Stimulated activated CD4-positive, alpha-beta T cell treated with anti-CD3 and anti-CD28 coated beads, Interleukin-4, amount 100 ng/mL, for 1 hour (primary cell): ENCODE measurements at regions not wholly inside any gene's neighbourhood (a gene's known extent, or its start where the extent isn't known, plus 50 kb on each side); places are given as distances from the start of the nearest gene placed in this dataset.

Source experiments
- DNase-seq: peaks from one replicate; pipeline ENCODE4 v3.0.0-alpha.2; 2020

DNA sequence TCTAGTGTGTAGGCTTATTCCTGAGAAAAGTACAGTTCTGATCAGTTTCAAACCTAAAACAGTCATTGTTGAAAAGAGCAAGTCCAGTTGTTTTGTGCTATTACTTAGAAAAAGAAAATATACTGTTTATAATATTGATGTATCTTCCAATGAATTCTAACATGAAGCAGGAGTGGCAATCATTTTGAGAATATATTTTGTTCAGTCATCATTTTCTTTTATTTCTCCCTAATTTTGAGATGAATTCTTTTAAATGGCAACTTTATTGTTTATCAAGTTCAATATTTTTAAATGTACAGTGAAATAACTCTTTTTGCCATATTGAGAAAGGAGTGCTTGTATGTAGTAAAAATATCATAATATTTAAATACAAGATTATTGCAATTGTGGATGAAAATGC is 862.2 kb upstream of the MDGA2 start:
- no peak for DNase-seq

- no peak for DNase-seq
Observed at GRCh38 chr14:48536318-48536717, 860.9 kb upstream of the MDGA2 start.

DNA sequence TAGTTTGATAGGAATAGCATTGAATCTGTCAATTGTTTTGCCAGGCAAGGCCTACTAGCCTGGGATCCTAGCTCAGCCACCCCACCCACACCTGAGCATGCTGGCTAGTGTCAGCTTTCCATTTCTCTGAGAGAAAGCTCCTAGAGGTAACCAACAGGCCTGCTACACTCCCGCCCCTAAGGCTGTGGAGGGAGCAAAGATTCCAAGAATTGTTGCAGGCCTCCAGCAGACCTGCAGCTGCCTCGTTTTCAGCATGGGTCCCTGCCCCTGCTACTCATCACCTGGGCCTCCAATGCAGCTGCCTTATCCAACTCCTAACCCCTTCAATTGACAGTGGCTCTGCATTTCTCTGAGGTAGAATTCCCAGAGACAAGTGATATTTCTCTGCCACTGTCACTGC is 852.4 kb upstream of the MDGA2 start:
- DNase-seq: no peak

- no peak for DNase-seq
Observed at GRCh38 chr14:48526307-48526706, 850.9 kb upstream of the MDGA2 start.

- no peak for DNase-seq
Observed at GRCh38 chr14:48504921-48505320, 829.5 kb upstream of the MDGA2 start.

- no peak for DNase-seq
Observed at GRCh38 chr14:48490756-48491155, 815.4 kb upstream of the MDGA2 start.

DNA sequence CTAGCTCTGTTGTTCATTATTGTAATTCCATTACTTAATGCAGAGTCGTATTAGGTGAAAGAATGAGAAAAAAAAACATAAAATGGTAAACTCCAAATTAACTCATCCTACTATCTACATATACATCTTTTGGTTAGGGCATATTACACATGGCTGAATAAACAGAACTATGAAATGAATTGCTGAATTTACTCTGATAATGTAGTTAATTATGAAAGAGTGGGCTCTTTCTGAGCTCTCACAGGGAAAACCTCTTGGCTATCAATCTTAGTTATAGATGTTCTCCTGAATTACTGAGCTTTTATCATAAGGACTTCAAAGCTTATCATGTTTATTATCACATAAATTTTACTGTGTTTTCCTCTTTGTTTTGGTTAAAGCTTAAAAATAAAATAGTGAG is 798.5 kb upstream of the MDGA2 start:
- no peak for DNase-seq

GRCh38 chr14:48456051-48456450 is 780.6 kb upstream of the MDGA2 start:
- no peak for DNase-seq

GRCh38 chr14:48454887-48455286 is 779.5 kb upstream of the MDGA2 start:
- DNase-seq: no peak

DNA sequence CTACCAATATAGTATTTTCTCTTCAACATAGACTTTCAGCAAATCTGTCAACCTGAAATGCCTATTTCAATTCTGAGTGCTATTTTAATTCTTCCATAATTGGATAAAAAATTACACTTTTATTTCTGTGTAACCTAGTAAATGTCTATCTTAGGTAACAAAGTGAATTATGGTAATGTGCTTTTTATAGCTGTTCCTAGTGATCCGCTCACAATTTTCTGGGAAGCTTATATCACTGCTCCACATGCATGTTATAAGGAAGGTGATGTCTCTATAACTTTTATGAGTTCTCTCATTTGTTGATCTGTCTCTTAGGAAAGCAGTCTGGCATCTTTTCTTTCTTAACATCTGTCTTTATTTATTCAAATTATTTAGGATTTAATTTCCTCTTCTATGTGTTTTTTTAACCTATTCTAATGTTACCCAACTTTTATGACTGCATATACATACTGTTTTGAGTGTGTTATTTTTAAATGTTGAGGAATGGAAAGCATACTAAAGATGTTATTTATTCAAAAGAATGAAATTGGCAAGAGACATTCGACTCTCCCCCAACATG is 777.1 kb upstream of the MDGA2 start:
- no peak for DNase-seq

DNA sequence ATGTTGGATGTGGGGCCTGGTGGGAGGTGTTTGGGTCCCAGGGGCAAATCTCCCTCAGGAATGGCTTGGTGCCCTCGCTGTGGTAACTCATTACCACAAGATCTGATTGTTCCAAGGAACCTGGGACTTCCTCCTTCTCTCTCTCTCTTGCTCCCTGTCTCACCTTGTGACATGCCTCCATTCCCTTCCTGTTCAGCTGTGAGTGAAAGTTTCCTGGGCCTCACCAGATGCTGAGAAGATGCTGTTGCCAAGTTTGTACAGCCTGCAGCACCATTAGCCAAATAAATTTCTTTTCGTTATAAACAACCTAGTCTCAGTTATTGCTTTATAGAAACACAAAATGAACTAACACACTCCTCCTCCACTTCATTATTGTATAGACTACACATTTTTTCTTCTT is 759.8 kb upstream of the MDGA2 start:
- DNase-seq: no peak

- DNase-seq: no peak
Observed at GRCh38 chr14:48430805-48431204, 755.4 kb upstream of the MDGA2 start.

DNA sequence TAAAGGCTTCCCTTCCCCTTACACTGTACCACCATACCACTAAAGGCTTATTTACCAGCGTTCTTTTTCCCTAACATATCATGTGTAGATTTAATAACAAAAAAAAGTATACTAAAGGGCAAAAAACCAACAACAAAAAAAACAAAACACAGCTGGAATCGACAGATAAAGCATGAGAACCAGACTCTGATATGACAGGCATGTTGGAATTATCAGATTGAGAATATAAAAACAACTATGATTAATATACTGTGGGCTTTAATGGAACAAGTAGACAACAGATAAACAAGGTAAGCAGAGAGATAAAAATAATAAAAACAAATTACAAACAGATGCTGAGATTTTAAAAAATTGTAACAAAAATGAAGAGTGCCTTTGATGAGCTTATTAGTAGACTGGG is 754.1 kb upstream of the MDGA2 start:
- DNase-seq: no peak

DNA sequence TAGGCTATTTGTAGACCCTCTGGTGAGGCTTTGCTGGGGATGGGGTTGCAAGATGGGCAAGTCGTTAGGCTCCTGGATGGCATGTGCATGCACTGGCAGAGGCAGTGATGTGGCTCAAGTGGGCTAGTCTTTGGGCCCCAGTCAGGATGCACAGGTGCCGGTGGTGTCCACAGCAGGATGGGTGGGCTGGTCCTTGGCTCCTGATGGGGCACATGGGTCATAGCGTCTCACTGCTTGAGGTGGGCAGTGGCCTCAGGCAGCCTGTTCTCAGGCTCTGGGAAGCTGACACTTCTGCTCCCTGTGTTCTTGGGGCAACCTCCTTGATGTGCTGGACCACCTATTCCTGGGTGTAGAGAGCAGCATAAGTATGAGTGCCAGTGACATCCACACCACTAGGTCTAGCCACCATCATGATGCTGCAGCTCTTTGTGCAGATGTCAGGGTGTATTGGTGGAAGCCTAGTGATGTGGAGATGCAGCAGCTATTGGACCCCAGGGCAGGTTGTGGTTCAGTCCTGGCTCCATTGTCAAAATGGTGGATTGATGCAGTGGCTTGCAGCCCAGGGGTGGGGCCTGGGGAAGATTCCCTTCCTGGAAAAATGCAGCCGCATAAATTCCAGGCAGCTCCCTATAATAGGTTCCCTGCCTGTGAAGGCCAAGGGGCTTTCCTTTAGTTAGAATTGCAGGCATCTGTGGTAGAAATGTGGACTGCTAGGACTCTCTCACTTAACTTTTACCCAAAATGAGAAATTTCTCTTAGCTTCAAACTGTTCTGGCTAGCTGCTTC is 742.5 kb upstream of the MDGA2 start:
- no peak for DNase-seq

DNA sequence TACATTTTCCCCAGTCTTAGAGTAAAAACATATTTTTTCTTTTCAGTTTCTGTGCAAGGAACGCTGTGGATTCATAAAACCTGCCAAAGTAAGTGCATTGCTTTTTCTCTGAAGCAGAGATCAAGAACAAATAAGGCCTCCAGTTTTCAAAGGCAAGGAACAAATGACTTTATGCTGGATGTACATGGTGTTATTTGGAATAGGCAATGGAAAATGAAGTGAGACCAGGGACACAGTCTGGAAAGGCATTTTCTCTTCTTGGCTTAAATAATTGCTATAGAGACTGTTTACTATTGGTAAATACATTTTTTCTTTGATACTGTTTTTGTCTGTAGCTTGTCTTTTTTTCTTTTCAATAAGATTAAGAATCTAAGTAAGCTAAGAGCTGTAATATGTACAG is 725.9 kb upstream of the MDGA2 start:
- no peak for DNase-seq

GRCh38 chr14:48398675-48399282 is 723.4 kb upstream of the MDGA2 start:
- no peak for DNase-seq

GRCh38 chr14:48391661-48392060 is 716.3 kb upstream of the MDGA2 start:
- DNase-seq: no peak

DNA sequence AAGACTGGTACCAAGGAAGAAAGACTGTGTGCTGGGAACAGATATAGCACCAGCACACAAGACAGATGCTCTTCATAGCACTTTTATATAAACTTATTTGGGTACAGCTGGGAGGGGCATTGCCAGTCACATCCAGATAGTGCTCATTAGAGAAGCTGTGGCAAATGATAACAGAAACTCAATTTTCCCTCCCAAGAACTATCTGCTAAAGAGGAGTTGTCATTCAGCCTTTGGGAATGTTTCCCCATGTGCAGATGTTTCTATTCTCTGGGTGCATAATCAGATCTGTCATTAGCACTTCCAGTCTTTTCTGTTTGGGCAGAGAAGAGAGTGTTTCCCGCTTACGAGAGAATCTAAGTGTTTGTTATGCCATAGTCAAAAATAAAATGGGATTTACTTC is 714.9 kb upstream of the MDGA2 start:
- no peak for DNase-seq

GRCh38 chr14:48384821-48385220 is 709.4 kb upstream of the MDGA2 start:
- no peak for DNase-seq

DNA sequence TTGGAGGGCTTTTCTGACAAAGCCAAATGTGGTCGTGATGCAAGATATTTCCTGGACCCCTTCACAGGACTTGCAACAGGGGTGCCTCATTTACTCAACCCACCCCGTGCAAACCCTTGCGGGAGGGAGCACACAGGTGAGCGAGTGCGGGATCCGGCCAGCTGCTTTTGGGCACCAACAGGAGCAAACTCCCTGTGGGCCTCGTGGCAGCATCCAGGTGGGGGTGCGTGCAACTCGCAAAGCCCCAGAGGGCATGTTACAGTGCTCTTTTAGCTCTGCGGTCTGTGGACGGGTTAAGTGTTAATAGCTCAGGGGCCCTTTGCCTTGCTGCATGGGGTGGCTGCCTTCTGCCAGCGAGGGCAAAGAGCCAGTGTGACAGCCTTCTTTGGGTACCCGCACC is 707.6 kb upstream of the MDGA2 start:
- no peak for DNase-seq

GRCh38 chr14:48378541-48378940 is 703.1 kb upstream of the MDGA2 start:
- DNase-seq: no peak

DNA sequence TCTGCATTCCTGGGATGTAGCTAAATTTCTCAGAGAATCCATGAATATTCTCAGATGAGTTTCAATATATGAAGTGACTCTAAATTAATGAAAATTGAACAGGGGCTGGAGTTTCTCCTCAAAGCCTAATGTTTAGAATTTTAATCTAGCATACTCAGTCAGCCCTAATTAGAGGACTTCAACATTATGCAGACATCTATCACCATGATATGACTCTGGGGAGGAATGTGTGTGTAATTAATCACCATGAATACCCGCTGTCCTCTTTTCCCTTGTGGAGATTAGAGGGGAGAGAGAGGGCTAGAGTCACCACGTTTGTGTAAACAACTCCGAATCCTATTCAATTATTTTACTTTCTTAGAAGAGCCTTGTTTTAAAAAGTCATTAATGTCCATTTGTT is 698.6 kb upstream of the MDGA2 start:
- no peak for DNase-seq

DNA sequence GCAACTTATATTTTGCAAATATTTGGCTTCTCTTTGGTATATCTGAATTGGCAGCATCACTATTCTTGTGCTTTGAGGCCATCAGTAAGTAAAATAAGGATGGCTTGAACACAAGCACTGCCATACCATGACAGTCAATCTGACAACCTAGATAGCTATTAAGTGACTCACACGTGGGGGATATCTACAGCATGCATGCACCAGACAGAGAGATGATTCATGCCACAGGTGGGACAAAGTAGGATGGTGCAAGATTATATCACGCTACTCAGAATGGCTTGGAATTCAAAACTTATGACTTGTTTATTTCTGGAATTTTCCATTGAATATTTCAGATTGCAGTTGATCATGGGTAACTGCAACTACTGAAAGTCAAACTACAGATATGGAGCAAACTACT is 675.6 kb upstream of the MDGA2 start:
- DNase-seq: no peak

- no peak for DNase-seq
Observed at GRCh38 chr14:48349689-48350088, 674.3 kb upstream of the MDGA2 start.

GRCh38 chr14:48341069-48341468 is 665.7 kb upstream of the MDGA2 start:
- DNase-seq: no peak
